Lung (tissue), 11 donors: ENCODE measurements at regions not wholly inside any gene's neighbourhood (a gene's known extent, or its start where the extent isn't known, plus 50 kb on each side); places are given as distances from the start of the nearest gene placed in this dataset.

ENCODE experiments used
- ATAC-seq: fragments of 200-7000 bp; cut with Tn5 transposase; one replicate; pipeline ENCODE4 v1.9.1; 2020; ENCODE audit warnings: moderate number of reproducible peaks; ENCODE audit not compliant: insufficient read depth, low FRiP score
- DNase-seq, 3 donors: peaks; one replicate each; pipeline ENCODE4 v3.0.0-alpha.2; 2013 to 2017
- H3K27ac ChIP-seq, 2 donors: one replicate each; pipeline ENCODE4 v1.5.1; 2013; ENCODE audit warnings: mild to moderate bottlenecking in 2 of 2, moderate library complexity in 2 of 2, control low read depth in 1 of 2, inconsistent platforms in 1 of 2, low read depth in 1 of 2, low read length in 1 of 2
- H3K27me3 ChIP-seq, 3 donors: one replicate each; pipeline ENCODE4 v1.5.1; 2013; ENCODE audit warnings: low read length in 2 of 3; ENCODE audit not compliant: control insufficient read depth in 3 of 3, insufficient read depth in 3 of 3
- H3K36me3 ChIP-seq, 4 donors: one replicate each; pipeline ENCODE4 v1.5.1; 2013; ENCODE audit warnings: low read length in 4 of 4, mild to moderate bottlenecking in 1 of 4, moderate library complexity in 1 of 4; ENCODE audit not compliant: control insufficient read depth in 4 of 4, insufficient read depth in 4 of 4
- H3K4me1 ChIP-seq, 5 donors: one replicate each; pipeline ENCODE4 v1.5.1; 2013; ENCODE audit warnings: low read length in 5 of 5, mild to moderate bottlenecking in 2 of 5, moderate library complexity in 1 of 5; ENCODE audit not compliant: control insufficient read depth in 5 of 5, insufficient read depth in 5 of 5
- H3K4me3 ChIP-seq: one replicate; pipeline ENCODE4 v1.5.1; 2013; ENCODE audit warnings: mild to moderate bottlenecking, control low read depth, moderate library complexity
- H3K9ac ChIP-seq, 2 donors: one replicate each; pipeline ENCODE4 v1.5.1; 2013; ENCODE audit warnings: low read length in 2 of 2, control low read depth in 1 of 2; ENCODE audit not compliant: insufficient read depth in 1 of 2
- H3K9me3 ChIP-seq, 4 donors: one replicate each; pipeline ENCODE4 v1.5.1; 2013; ENCODE audit warnings: low read length in 3 of 4, mild to moderate bottlenecking in 1 of 4, moderate library complexity in 1 of 4; ENCODE audit not compliant: control insufficient read depth in 4 of 4, insufficient read depth in 3 of 4
- CTCF ChIP-seq: IDR thresholded peaks from 2 replicates; pipeline ENCODE4 v1.5.1; 2012; ENCODE audit warnings: mild to moderate bottlenecking; ENCODE audit errors: control extremely low read depth, extremely low read depth
- WGBS, 2 donors: extraction: QIAGEN DNeasy Blood & Tissue Kit; methylation state at CpG; one replicate each; pipeline ENCODE4 v1.1.7; 2013; 5-methylcytosine and 5-hydroxymethylcytosine counted together
- donor health status: control.
- donor health status: control.
- donor health status: Bipolar disorder and iron deficiency.
- donor health status: healthy.
- donor health status: DM: yes; HTN: yes; CAD: no.

- Histone ChIP-seq H3K27ac (no peak overlapping the region), H3K36me3 (no peaks in the 10 kb centered on the region), H3K27me3 (no peaks in the 10 kb centered on the region), H3K4me3 (no peak overlapping the region), H3K9ac (no peak overlapping the region), H3K9me3 (no peaks in the 10 kb centered on the region), H3K4me1 (no peaks in the 10 kb centered on the region)
- DNase-seq (no peak), ATAC-seq (no peak)
- no peak for TF ChIP-seq CTCF
- WGBS, 2 donors: 74 to 89% methylated on average over 1 of the region's 1 CpG
These were observed 228.1 kb upstream of the RAB6C start for GRCh38 chr2:129751409-129751808.

- Histone ChIP-seq H3K4me3 (no peak overlapping the region), H3K9ac (no peak overlapping the region), H3K9me3 (no peaks in the 10 kb centered on the region), H3K4me1 (no peaks in the 10 kb centered on the region), H3K27me3 (no peaks in the 10 kb centered on the region), H3K27ac (no peak overlapping the region), H3K36me3 (no peaks in the 10 kb centered on the region)
- ATAC-seq: no peak
- no peak for TF ChIP-seq CTCF
- no peak for DNase-seq
- 89 to 97% methylated on average over 3 of the region's 3 CpGs for WGBS, 2 donors
These were observed 227.3 kb upstream of the RAB6C start for GRCh38 chr2:129752176-129752575.

DNA sequence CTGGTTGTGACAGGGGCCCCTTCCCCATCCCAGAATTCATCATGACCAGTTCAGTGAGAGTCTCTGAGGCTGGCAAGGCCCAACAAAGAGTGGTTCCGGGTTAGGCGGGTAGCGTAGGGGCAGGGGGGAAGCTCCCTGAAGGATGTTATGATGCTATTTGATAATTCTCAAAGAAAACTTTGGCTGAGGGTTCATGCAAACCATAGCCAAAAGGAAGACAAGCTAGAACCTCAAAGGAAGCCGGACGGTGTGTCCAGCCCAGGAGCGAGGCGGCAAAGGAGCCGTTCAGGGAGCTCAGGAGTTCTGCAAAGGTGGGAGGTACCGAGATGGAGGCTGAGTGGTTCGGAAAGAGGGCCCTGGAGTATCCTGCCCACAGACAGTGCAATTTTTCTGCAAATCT, 226.8 kb upstream of the RAB6C start:
- WGBS, 2 donors: 90 to 95% methylated on average over 10 of the region's 10 CpGs

More for the DNA sequence above, 226.8 kb upstream of the RAB6C start:
- Histone ChIP-seq H3K9me3 (no peaks in the 10 kb centered on the region), H3K27ac (no peak overlapping the region), H3K4me1 (peaks cover 0 to under 1% (median 0%) of the 10 kb centered on the region in 5 donors), H3K9ac (no peak overlapping the region), H3K27me3 (no peaks in the 10 kb centered on the region), H3K4me3 (no peak overlapping the region), H3K36me3 (no peaks in the 10 kb centered on the region)
- ATAC-seq (no peak), DNase-seq (no peak)
- no peak for TF ChIP-seq CTCF
